HepG2 (cell line): ENCODE measurements at regions not wholly inside any gene's neighbourhood (a gene's known extent, or its start where the extent isn't known, plus 50 kb on each side); places are given as distances from the start of the nearest gene placed in this dataset.

ENCODE experiments used
- ATAC-seq: fragments of 200-7000 bp; cut with Tn5 transposase; 3 replicates; pipeline ENCODE4 v1.9.1; 2020; ENCODE audit warnings: mild to moderate bottlenecking, moderate library complexity
- BruUV-seq: library from RNA; stranded (reverse); fragments of 400-500 nt; replicated peaks from 2 replicates; lab custom pipeline; 2021; lab: Mats Ljungman, UMichigan
- CTCF ChIA-PET: fragments of 300-600 bp; formaldehyde crosslinking; extraction: SDS; loops from one replicate; lab custom pipeline; 2021; ENCODE audit warnings: low total read pairs, inconsistent platforms, low intra/inter-chr PET ratio; lab: Yijun Ruan, JAX
- POLR2A ChIA-PET: fragments of 350-600 bp; sonication (Branson Sonifier 250); formaldehyde crosslinking; loops from one replicate; lab custom pipeline; 2020; ENCODE audit warnings: antibody characterized with exemption, inconsistent platforms; lab: Yijun Ruan, JAX
- DNase-seq: peaks from one replicate; pipeline ENCODE4 v3.0.0-alpha.2; 2015; ENCODE audit warnings: low spot score
- FAIRE-seq: peaks from 3 replicates; lab custom pipeline; 2011; peaks lifted over from hg19 to GRCh38; lab: Jason Lieb, UNC
- H2AFZ ChIP-seq: one replicate; pipeline ENCODE4 v1.6.1; 2011; ENCODE audit warnings: low read length, inconsistent platforms
- H3K27ac ChIP-seq: fragments of 300-600 bp; 3 replicates; pipeline ENCODE4 v1.8.0; 2011; ENCODE audit warnings: mixed run types, mild to moderate bottlenecking, mixed read lengths, low read length, inconsistent platforms; ENCODE audit not compliant: insufficient read depth; ENCODE audit errors: extremely low read length
- H3K27me3 ChIP-seq, 2 experiments: fragments of 200-600 bp in 1 of 2; 2 replicates in 1 of 2; 3 replicates in 1 of 2; pipeline versions ENCODE4 v1.6.0 to v1.8.0; 2011; ENCODE audit warnings: low read length in 2 of 2, mild to moderate bottlenecking in 2 of 2, moderate library complexity in 2 of 2, inconsistent platforms in 1 of 2; ENCODE audit not compliant: insufficient read depth in 2 of 2, control insufficient read depth in 1 of 2
- H3K36me3 ChIP-seq, 2 experiments: fragments of 200-600 bp in 1 of 2; replicated peaks in 1 of 2; 2 replicates in 1 of 2; 3 replicates in 1 of 2; pipeline versions ENCODE4 v1.5.1 to v1.8.0; 2011; ENCODE audit warnings: low read length in 2 of 2, inconsistent platforms in 1 of 2; ENCODE audit not compliant: insufficient read depth in 2 of 2, control insufficient read depth in 1 of 2
- H3K4me1 ChIP-seq: 2 replicates; pipeline ENCODE4 v1.5.1; 2012; ENCODE audit warnings: low read length, inconsistent platforms; ENCODE audit not compliant: insufficient read depth
- H3K4me2 ChIP-seq: 2 replicates; pipeline ENCODE4 v1.6.0; 2011; ENCODE audit warnings: low read depth, low read length, inconsistent platforms
- H3K4me3 ChIP-seq, 3 experiments: fragments of 200-600 bp in 1 of 3; sonication (generic), shearing (Covaris generic) in 1 of 3; replicated peaks in 1 of 3; 2 replicates each; pipeline ENCODE4 v1.5.1; 2011 to 2016; ENCODE audit warnings: low read length in 3 of 3, inconsistent platforms in 2 of 3, low read depth in 2 of 3, mild to moderate bottlenecking in 2 of 3, control low read depth in 1 of 3, mixed read lengths in 1 of 3; ENCODE audit not compliant: insufficient read depth in 1 of 3
- H3K79me2 ChIP-seq: one replicate; pipeline ENCODE4 v1.6.1; 2011; ENCODE audit warnings: low read length, inconsistent platforms; ENCODE audit not compliant: insufficient read depth
- H3K9ac ChIP-seq: 2 replicates; pipeline ENCODE4 v1.6.0; 2011; ENCODE audit warnings: mild to moderate bottlenecking, low read depth, low read length, inconsistent platforms; ENCODE audit not compliant: insufficient read depth
- H3K9me3 ChIP-seq: 2 replicates; pipeline ENCODE4 v1.5.1; 2012; ENCODE audit warnings: mild to moderate bottlenecking, low read length
- H4K20me1 ChIP-seq: 2 replicates; pipeline ENCODE4 v1.6.0; 2011; ENCODE audit warnings: inconsistent platforms, mild to moderate bottlenecking, low read length, moderate library complexity; ENCODE audit not compliant: insufficient read depth
- HMG20A ChIP-seq: IDR thresholded peaks from 2 replicates; pipeline ENCODE4 v1.6.1; 2016; ENCODE audit warnings: borderline replicate concordance
- MXI1 ChIP-seq: IDR thresholded peaks from 3 replicates; pipeline ENCODE4 v1.6.1; 2012; ENCODE audit warnings: low read depth, low read length, inconsistent platforms, borderline replicate concordance
- ZNF275 ChIP-seq: sonication (generic); formaldehyde crosslinking; IDR thresholded peaks from 2 replicates; pipeline ENCODE4 v1.8.0; 2022; ENCODE audit warnings: missing genetic modification reagents, mild to moderate bottlenecking, inconsistent platforms, borderline replicate concordance
- ZNF30 ChIP-seq: sonication (generic); formaldehyde crosslinking; IDR thresholded peaks from 2 replicates; pipeline ENCODE4 v1.5.0; 2020; ENCODE audit warnings: mild to moderate bottlenecking, missing genetic modification reagents
- ZNF614 ChIP-seq: IDR thresholded peaks from 2 replicates; pipeline ENCODE4 v1.6.1; 2018; ENCODE audit warnings: missing biosample characterization, missing genetic modification reagents, inconsistent platforms, borderline replicate concordance
- WGBS: methylation state at CpG from one replicate; pipeline ENCODE4 v1.1.6; 2017; ENCODE audit warnings: low lambda C conversion rate; 5-methylcytosine and 5-hydroxymethylcytosine counted together
- in situ Hi-C: cut with HindIII; loops from 2 replicates; pipeline ENCODE4 v1.10.0; 2017; ENCODE audit warnings: low pct_unique_long_range_greater_than_20kb; ENCODE audit not compliant: extremely low pct_ligation_motif_present
- intact Hi-C: fragments of 100-400 bp; cut with micrococcal nuclease; formaldehyde crosslinking; loops from one replicate; pipeline ENCODE4 v1.10.0; 2022; ENCODE audit not compliant: unreplicated experiment
- TF ChIP-seq, protein P1 (sequence below), 2 experiments: sonication (generic) in 1 of 2; formaldehyde crosslinking in 1 of 2; IDR thresholded peaks; 2 replicates each; pipeline versions ENCODE4 v1.5.1 to v1.6.1; 2011 to 2020; ENCODE audit warnings: borderline replicate concordance in 1 of 2, low read depth in 1 of 2, low read length in 1 of 2, mild to moderate bottlenecking in 1 of 2, missing genetic modification reagents in 1 of 2, moderate library complexity in 1 of 2

DNA sequence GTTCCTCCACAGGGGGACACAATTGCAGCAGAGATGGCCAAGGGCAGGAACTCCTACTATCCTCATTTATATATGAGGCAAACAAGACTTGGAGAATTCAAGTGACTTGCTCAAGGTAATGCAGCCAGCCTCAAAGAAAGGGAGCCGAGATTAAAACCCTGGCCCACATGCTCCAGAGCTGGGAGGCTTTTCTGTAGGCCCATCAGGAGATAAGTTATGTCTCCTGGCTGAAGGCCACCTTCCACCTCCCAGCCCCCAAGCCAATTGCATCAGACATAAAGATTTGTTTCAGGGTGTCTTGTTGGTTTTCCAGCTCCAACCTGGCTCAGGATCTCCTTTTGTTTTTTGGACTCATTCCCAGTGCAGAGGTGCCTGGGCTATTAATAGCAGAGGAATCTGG, 59.5 kb downstream of the SMIM38 start:
- no peak overlapping the region for H3K4me2 ChIP-seq
- intact Hi-C loops (no loop called here), in situ Hi-C loops (loop anchor here (10.0 kb wide), 1 partner anchor 60 kb away; no protein-coding TSS in a partner anchor)
- H3K9me3 ChIP-seq = no peaks in the 10 kb centered on the region
- POLR2A ChIA-PET = no interaction called here
- no peak overlapping the region for H2AFZ ChIP-seq
- DNase-seq = no peak
- no peaks in the 10 kb centered on the region for H3K79me2 ChIP-seq
- no TSS peak for BruUV-seq
- H3K9ac ChIP-seq = no peak overlapping the region
- ATAC-seq = no peak
- CTCF ChIA-PET = no interaction called here
- no peak overlapping the region for H3K27ac ChIP-seq
- FAIRE-seq = no peak
- no peaks in the 10 kb centered on the region for H4K20me1 ChIP-seq
- H3K4me1 ChIP-seq = peaks cover 13% of the 10 kb centered on the region
- no peak overlapping the region for H3K4me3 ChIP-seq
- TF ChIP-seq HMG20A (CRISPR knock-in tag) (no peak), ZNF614 (CRISPR knock-in tag) (no peak), ZNF30 (CRISPR knock-in tag) (no peak), MXI1 (no peak), ZNF275 (no peak)
- TF ChIP-seq, protein P1, sequence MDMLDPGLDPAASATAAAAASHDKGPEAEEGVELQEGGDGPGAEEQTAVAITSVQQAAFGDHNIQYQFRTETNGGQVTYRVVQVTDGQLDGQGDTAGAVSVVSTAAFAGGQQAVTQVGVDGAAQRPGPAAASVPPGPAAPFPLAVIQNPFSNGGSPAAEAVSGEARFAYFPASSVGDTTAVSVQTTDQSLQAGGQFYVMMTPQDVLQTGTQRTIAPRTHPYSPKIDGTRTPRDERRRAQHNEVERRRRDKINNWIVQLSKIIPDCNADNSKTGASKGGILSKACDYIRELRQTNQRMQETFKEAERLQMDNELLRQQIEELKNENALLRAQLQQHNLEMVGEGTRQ (IDR thresholded peaks at IDR 0.05; ENCODE audit: low read depth, low read length) = no peak
- TF ChIP-seq, protein P1 (CRISPR knock-in tag; IDR thresholded peaks at IDR 0.05; ENCODE audit: borderline replicate concordance) = no peak
- WGBS = 0% methylated on average over 1 of the region's 1 CpG
- peaks cover 4 to 27% of the 10 kb centered on the region in 2 experiments; a peak in 4 of 5 replicates for H3K27me3 ChIP-seq
- no peaks in the 10 kb centered on the region for H3K36me3 ChIP-seq
